ENCODE measurements at regions not wholly inside any gene's neighbourhood (a gene's known extent, or its start where the extent isn't known, plus 50 kb on each side); places are given as distances from the start of the nearest gene placed in this dataset.

DNA sequence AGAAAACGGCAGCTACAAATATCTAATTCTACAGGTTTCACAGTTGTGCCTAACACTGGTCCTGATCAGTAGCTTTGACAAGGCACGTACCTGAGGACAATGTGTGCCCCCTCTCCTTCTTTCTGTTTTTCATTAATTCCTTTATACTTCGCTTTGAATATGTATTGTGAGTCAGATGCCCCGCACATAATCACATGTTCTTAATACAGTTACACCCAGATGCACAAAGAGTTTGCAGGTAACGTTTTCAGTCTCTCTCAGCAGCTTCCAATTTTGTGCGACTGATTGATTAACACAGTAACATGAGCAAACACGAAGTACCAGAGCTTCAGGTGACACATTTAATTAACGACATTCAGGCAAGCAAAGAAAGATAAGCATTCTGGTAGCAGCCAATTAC lies 209.8 kb upstream of the ZPLD1 start:
- 81 to 83% methylated on average over 8 of the region's 8 CpGs for WGBS, 2 donors
- H3K36me3 ChIP-seq (ENCODE audit: low read depth, missing control alignments): no peaks in the 10 kb centered on the region
- no peak for DNase-seq
- no peaks in the 10 kb centered on the region for H3K27me3 ChIP-seq
- TF ChIP-seq POLR2A (IDR thresholded peaks at IDR 0.05) (no peak), CTCF (IDR thresholded peaks at IDR 0.05) (no peak)
- no peaks in the 10 kb centered on the region for H3K9me3 ChIP-seq
- H3K4me3 ChIP-seq: no peak overlapping the region
- no peak overlapping the region for H3K27ac ChIP-seq
- H3K4me1 ChIP-seq: peaks cover 4% of the 10 kb centered on the region
- intact Hi-C loops (cut with DNase I; ENCODE audit: low total_unique reads): loop anchor here (10.0 kb wide), 2 partner anchors 410 to 520 kb away; no protein-coding TSS in a partner anchor

DNA sequence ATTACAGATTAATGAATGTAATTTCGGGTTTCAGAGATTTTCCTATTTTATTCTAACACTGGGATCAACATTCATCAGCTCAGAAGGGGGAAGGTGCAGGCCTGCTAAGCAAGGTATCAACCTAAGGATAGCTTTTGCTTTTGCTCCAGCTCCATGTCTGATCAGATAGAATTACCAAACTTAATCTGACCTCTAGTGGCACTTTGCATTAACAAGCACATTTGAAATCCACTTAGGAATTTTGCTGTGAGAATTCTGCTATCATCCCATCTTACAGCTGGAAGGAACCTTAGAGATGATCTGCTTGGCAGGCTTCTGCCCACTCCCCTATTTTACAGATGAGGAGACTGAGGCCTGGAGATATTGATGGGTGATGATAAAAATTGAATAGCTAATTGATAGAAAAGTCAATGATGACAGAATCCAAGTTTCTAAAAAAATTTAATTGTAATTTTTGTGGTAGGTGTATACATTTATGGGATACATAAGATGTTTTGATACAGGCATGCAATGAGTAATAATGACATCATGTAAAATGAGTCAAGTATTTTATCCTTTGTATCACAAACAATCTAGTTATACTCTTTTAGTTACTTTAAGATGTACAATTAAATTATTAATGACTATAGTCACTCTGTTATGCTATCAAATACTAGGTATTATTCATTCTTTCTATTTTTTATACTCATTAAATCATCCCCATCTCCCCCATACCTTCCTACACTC lies 209.2 kb upstream of the ZPLD1 start:
- Histone ChIP-seq H3K9me3 (no peaks in the 10 kb centered on the region), H3K4me1 (peaks cover 4% of the 10 kb centered on the region), H3K27me3 (no peaks in the 10 kb centered on the region), H3K27ac (no peak overlapping the region), H3K36me3 (ENCODE audit: low read depth, missing control alignments) (no peaks in the 10 kb centered on the region), H3K4me3 (no peak overlapping the region)
- intact Hi-C loops (cut with DNase I; ENCODE audit: low total_unique reads): loop anchor here (10.0 kb wide), 2 partner anchors 411 to 521 kb away; no protein-coding TSS in a partner anchor
- 58% methylated on average over 1 of the region's 1 CpG for whole genome bisulfite sequencing, 2 donors
- TF ChIP-seq CTCF (IDR thresholded peaks at IDR 0.05) (peak in 2 of 3 experiments; percentile 50 to 51), POLR2A (IDR thresholded peaks at IDR 0.05) (no peak)
- no peak for DNase-seq

DNA sequence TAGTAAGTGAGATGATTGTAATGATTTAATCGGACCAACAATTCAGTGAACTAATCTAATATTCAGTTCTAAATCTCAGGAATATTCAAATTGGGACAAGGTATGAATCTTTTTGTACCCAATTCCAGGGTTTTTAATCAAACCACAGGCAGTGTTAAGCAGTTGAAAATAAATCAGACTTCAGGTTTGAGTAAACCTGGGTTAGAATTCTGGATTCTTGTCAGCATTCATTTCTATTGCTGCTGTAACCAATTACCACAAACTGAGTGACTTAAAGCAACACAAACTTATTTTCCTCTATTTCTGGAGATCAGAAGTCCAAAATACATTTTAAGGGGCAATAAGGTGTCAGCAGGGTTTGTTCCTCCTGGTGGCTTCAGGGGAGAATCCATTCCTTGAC lies 208.4 kb upstream of the ZPLD1 start:
- H3K27ac ChIP-seq: no peak overlapping the region
- peaks cover 4% of the 10 kb centered on the region for H3K4me1 ChIP-seq
- no peaks in the 10 kb centered on the region for H3K27me3 ChIP-seq
- 89 to 96% methylated on average over 1 of the region's 1 CpG for WGBS, 2 donors
- no peak overlapping the region for H3K4me3 ChIP-seq
- no peaks in the 10 kb centered on the region for H3K9me3 ChIP-seq
- intact Hi-C loops (cut with DNase I; ENCODE audit: low total_unique reads): loop anchor here (10.0 kb wide), 2 partner anchors 412 to 522 kb away; no protein-coding TSS in a partner anchor
- DNase-seq: no peak
- TF ChIP-seq POLR2A (IDR thresholded peaks at IDR 0.05) (no peak), CTCF (IDR thresholded peaks at IDR 0.05) (no peak)
- H3K36me3 ChIP-seq (ENCODE audit: low read depth, missing control alignments): no peaks in the 10 kb centered on the region

DNA sequence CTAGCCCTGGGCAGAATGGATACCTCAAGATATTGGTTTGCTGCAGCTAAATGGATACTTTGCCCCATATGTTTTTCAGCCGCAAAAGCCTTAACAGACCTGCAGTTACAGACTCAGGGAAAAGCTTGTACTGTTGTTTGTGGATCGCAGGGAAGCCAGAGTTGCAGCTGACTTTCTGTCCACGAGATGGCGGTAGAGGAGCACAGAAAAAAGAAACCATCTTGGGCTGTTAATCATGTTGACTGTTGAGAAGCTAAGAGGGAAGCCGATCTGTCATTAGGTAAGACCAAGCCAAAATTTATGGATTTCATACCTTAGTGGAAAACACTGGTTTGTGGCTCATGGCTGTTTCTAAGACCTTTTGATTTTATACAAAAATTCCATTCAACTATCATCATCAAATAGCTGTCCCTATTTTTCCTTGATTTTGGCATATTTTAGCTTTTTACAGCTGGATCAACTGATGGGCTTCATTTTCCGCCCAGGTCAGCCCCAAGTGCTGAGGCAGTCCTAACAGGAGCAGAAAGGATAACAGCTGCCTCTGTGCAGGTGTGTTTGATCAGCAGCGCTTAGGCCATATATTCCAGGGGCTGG lies 205.7 kb upstream of the ZPLD1 start:
- Histone ChIP-seq H3K4me3 (no peak overlapping the region), H3K9me3 (no peaks in the 10 kb centered on the region), H3K36me3 (ENCODE audit: low read depth, missing control alignments) (no peaks in the 10 kb centered on the region), H3K4me1 (peaks cover 4% of the 10 kb centered on the region), H3K27ac (no peak overlapping the region), H3K27me3 (no peaks in the 10 kb centered on the region)
- intact Hi-C loops (cut with DNase I; ENCODE audit: low total_unique reads): loop anchor here (10.0 kb wide), 2 partner anchors 414 to 524 kb away; no protein-coding TSS in a partner anchor
- TF ChIP-seq CTCF (IDR thresholded peaks at IDR 0.05): peak; percentile 86 to 95 (median 94)
- TF ChIP-seq POLR2A (IDR thresholded peaks at IDR 0.05): no peak
- peak; percentile 89 for DNase-seq
- 15 to 21% methylated on average over 7 of the region's 7 CpGs for WGBS, 2 donors
